H1 (cell line): ENCODE measurements at regions not wholly inside any gene's neighbourhood (a gene's known extent, or its start where the extent isn't known, plus 50 kb on each side); places are given as distances from the start of the nearest gene placed in this dataset.

Experiments used
- CBX8 ChIP-seq: fragments of 300-800, 300-1000 bp; sonication (generic); IDR thresholded peaks from 2 replicates; pipeline ENCODE4 v1.7.1; 2016; ENCODE audit warnings: low read depth, low read length, borderline replicate concordance
- CEBPB ChIP-seq: IDR thresholded peaks from 2 replicates; pipeline ENCODE4 v1.6.1; 2012; ENCODE audit warnings: low read depth, low read length
- CTCF ChIP-seq, 3 experiments: IDR thresholded peaks; 1 replicate in 2 of 3; 2 replicates in 1 of 3; pipeline versions ENCODE4 v1.5.1 to v1.6.1; 2011; ENCODE audit warnings: low read length in 3 of 3, mild to moderate bottlenecking in 3 of 3, inconsistent platforms in 2 of 3, low read depth in 1 of 3, moderate library complexity in 1 of 3; ENCODE audit not compliant: insufficient read depth in 1 of 3; ENCODE audit errors: control extremely low read depth in 1 of 3
- HDAC2 ChIP-seq, 2 experiments: fragments of 300-600 bp in 1 of 2; sonication (generic) in 1 of 2; IDR thresholded peaks; 2 replicates each; pipeline ENCODE4 v1.6.1; 2011 to 2012; ENCODE audit warnings: low read depth in 2 of 2, low read length in 2 of 2, mild to moderate bottlenecking in 2 of 2, moderate library complexity in 2 of 2, borderline replicate concordance in 1 of 2, inconsistent platforms in 1 of 2
- PHF8 ChIP-seq: fragments of 200-600 bp; sonication (generic); conservative IDR thresholded peaks from 2 replicates; pipeline ENCODE4 v1.7.1; 2012; ENCODE audit warnings: low read depth, mild to moderate bottlenecking, inconsistent platforms, low read length, moderate library complexity

GRCh38 chr10:78617631-78618030, 451.1 kb upstream of the ZMIZ1 start (continued):
- TF ChIP-seq CTCF (IDR thresholded peaks at IDR 0.05; ENCODE audit: control extremely low read depth in 1 of 3, insufficient read depth in 1 of 3, low read depth in 1 of 3, low read length in 3 of 3) (no peak), PHF8 (no peak), CBX8 (no peak), CEBPB (no peak), HDAC2 (IDR thresholded peaks at IDR 0.05; ENCODE audit: borderline replicate concordance in 1 of 2, low read depth in 2 of 2, low read length in 2 of 2) (no peak)
